HEK293 (cell line): ENCODE measurements at regions not wholly inside any gene's neighbourhood (a gene's known extent, or its start where the extent isn't known, plus 50 kb on each side); places are given as distances from the start of the nearest gene placed in this dataset.

Source experiments
- BCL11A ChIP-seq: fragments of 450-650 bp; formaldehyde crosslinking; IDR thresholded peaks from 2 replicates; pipeline ENCODE4 v1.5.1; 2016; ENCODE audit warnings: low read depth, missing biosample characterization, missing genetic modification characterization
- BCL11B ChIP-seq: fragments of 450-650 bp; formaldehyde crosslinking; IDR thresholded peaks from 2 replicates; pipeline ENCODE4 v1.5.1; 2016; ENCODE audit warnings: low read depth, missing biosample characterization, missing genetic modification characterization
- KLF7 ChIP-seq: fragments of 450-650 bp; formaldehyde crosslinking; IDR thresholded peaks from 2 replicates; pipeline ENCODE4 v1.5.1; 2016; ENCODE audit warnings: missing biosample characterization, missing genetic modification characterization, borderline replicate concordance
- ZNF132 ChIP-seq: fragments of 450-650 bp; formaldehyde crosslinking; IDR thresholded peaks from 2 replicates; pipeline ENCODE4 v1.5.1; 2017; ENCODE audit warnings: missing biosample characterization, missing genetic modification characterization, borderline replicate concordance
- ZNF146 ChIP-seq: fragments of 450-650 bp; formaldehyde crosslinking; IDR thresholded peaks from 2 replicates; pipeline ENCODE4 v1.5.1; 2016; ENCODE audit warnings: missing biosample characterization, missing genetic modification characterization
- ZNF155 ChIP-seq: fragments of 450-650 bp; formaldehyde crosslinking; IDR thresholded peaks from 2 replicates; pipeline ENCODE4 v1.5.1; 2016; ENCODE audit warnings: missing biosample characterization, missing genetic modification characterization
- ZNF174 ChIP-seq: fragments of 450-650 bp; formaldehyde crosslinking; IDR thresholded peaks from 2 replicates; pipeline ENCODE4 v1.5.0; 2017; ENCODE audit warnings: missing biosample characterization, mild to moderate bottlenecking, missing genetic modification characterization
- ZNF221 ChIP-seq: fragments of 450-650 bp; formaldehyde crosslinking; IDR thresholded peaks from 2 replicates; pipeline ENCODE4 v1.5.1; 2017; ENCODE audit warnings: missing biosample characterization, missing genetic modification characterization, borderline replicate concordance
- ZNF302 ChIP-seq: fragments of 450-650 bp; formaldehyde crosslinking; IDR thresholded peaks from 2 replicates; pipeline ENCODE4 v1.5.1; 2016; ENCODE audit warnings: missing biosample characterization, missing genetic modification characterization, low read depth
- ZNF366 ChIP-seq: fragments of 450-650 bp; formaldehyde crosslinking; conservative IDR thresholded peaks from 2 replicates; pipeline ENCODE4 v1.5.1; 2016; ENCODE audit warnings: missing biosample characterization, missing genetic modification characterization
- ZNF404 ChIP-seq: fragments of 450-650 bp; formaldehyde crosslinking; IDR thresholded peaks from 2 replicates; pipeline ENCODE4 v1.5.1; 2017; ENCODE audit warnings: missing biosample characterization, missing genetic modification characterization
- ZNF571 ChIP-seq: fragments of 450-650 bp; formaldehyde crosslinking; IDR thresholded peaks from 2 replicates; pipeline ENCODE4 v1.5.0; 2017; ENCODE audit warnings: missing biosample characterization, missing genetic modification characterization
- ZNF654 ChIP-seq: fragments of 450-650 bp; formaldehyde crosslinking; IDR thresholded peaks from 2 replicates; pipeline ENCODE4 v1.5.1; 2016; ENCODE audit warnings: low read depth, missing biosample characterization, missing genetic modification characterization
- TF ChIP-seq, protein P1 (sequence below): fragments of 450-650 bp; formaldehyde crosslinking; IDR thresholded peaks from 2 replicates; pipeline ENCODE4 v1.5.1; 2016; ENCODE audit warnings: missing biosample characterization, missing genetic modification characterization
- TF ChIP-seq, protein P2 (sequence below): fragments of 450-650 bp; formaldehyde crosslinking; IDR thresholded peaks from 2 replicates; pipeline ENCODE4 v1.5.1; 2016; ENCODE audit warnings: missing biosample characterization, missing genetic modification characterization
- TF ChIP-seq, protein P3 (sequence below): fragments of 450-650 bp; formaldehyde crosslinking; IDR thresholded peaks from 2 replicates; pipeline ENCODE4 v1.5.1; 2016; ENCODE audit warnings: missing biosample characterization, missing genetic modification characterization, low read depth
- TF ChIP-seq, protein P4 (sequence below): fragments of 450-650 bp; formaldehyde crosslinking; IDR thresholded peaks from 2 replicates; pipeline ENCODE4 v1.5.1; 2017; ENCODE audit warnings: missing biosample characterization, missing genetic modification characterization
- TF ChIP-seq, protein P5 (sequence below): fragments of 450-650 bp; formaldehyde crosslinking; IDR thresholded peaks from 2 replicates; pipeline ENCODE4 v1.5.1; 2016; ENCODE audit warnings: missing biosample characterization, missing genetic modification characterization

DNA sequence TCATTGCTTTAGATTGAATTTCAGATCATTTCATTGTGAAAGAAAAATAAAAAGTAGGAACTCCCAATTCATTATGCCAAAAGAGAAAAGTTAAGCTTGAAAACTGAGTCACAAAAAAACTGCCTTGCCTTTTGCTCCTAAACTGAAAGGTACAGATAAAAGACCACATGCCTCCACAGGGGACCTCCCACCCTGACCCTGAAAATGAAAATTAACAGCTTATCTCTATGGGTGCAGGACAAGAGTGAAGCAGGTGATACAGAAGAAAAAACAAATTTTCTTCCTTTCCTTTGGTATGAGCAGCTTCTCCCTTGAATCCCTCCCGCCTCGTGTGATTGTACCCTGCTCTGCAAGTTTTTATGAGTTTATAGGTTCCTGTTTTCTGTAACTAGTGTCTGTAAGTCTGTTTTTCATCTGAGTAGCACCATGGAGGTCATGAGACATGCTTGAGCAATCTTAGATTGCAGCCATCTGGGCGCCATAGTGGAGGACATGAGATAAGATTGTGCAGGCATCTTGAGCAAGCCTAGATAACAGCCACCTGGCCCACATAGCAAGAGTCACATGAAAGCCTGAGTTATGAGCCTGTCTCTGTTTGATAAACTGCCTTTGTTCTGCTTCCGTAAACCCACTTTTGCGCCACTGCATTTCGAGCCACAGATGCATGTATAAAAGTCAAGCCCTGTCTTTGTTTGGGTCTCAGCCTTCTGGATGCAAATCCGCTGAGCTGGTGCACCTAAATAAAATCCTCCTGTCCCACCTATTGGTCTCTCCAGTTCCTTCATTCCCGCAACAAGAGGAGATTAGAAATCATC lies 56.2 kb upstream of the DYNC1I2 start (continued):
- TF ChIP-seq ZNF302 (tag by site-specific recombination) = no peak
- no peak for TF ChIP-seq ZNF366 (tag by site-specific recombination)
- TF ChIP-seq BCL11B (tag by site-specific recombination) = no peak
- no peak for TF ChIP-seq ZNF221
- TF ChIP-seq, protein P1, sequence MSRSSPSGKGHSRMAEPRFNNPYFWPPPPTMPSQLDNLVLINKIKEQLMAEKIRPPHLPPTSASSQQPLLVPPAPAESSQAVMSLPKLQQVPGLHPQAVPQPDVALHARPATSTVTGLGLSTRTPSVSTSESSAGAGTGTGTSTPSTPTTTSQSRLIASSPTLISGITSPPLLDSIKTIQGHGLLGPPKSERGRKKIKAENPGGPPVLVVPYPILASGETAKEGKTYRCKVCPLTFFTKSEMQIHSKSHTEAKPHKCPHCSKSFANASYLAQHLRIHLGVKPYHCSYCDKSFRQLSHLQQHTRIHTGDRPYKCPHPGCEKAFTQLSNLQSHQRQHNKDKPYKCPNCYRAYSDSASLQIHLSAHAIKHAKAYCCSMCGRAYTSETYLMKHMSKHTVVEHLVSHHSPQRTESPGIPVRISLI = no peak
- no peak for TF ChIP-seq ZNF654
- no peak for TF ChIP-seq BCL11A (tag by site-specific recombination)
- TF ChIP-seq, protein P2, sequence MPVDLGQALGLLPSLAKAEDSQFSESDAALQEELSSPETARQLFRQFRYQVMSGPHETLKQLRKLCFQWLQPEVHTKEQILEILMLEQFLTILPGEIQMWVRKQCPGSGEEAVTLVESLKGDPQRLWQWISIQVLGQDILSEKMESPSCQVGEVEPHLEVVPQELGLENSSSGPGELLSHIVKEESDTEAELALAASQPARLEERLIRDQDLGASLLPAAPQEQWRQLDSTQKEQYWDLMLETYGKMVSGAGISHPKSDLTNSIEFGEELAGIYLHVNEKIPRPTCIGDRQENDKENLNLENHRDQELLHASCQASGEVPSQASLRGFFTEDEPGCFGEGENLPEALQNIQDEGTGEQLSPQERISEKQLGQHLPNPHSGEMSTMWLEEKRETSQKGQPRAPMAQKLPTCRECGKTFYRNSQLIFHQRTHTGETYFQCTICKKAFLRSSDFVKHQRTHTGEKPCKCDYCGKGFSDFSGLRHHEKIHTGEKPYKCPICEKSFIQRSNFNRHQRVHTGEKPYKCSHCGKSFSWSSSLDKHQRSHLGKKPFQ (tag by site-specific recombination) = no peak
- TF ChIP-seq, protein P3, sequence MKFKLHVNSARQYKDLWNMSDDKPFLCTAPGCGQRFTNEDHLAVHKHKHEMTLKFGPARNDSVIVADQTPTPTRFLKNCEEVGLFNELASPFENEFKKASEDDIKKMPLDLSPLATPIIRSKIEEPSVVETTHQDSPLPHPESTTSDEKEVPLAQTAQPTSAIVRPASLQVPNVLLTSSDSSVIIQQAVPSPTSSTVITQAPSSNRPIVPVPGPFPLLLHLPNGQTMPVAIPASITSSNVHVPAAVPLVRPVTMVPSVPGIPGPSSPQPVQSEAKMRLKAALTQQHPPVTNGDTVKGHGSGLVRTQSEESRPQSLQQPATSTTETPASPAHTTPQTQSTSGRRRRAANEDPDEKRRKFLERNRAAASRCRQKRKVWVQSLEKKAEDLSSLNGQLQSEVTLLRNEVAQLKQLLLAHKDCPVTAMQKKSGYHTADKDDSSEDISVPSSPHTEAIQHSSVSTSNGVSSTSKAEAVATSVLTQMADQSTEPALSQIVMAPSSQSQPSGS (tag by site-specific recombination) = no peak
- no peak for TF ChIP-seq KLF7 (tag by site-specific recombination)
- TF ChIP-seq ZNF174 (tag by site-specific recombination) = no peak
- TF ChIP-seq, protein P4, sequence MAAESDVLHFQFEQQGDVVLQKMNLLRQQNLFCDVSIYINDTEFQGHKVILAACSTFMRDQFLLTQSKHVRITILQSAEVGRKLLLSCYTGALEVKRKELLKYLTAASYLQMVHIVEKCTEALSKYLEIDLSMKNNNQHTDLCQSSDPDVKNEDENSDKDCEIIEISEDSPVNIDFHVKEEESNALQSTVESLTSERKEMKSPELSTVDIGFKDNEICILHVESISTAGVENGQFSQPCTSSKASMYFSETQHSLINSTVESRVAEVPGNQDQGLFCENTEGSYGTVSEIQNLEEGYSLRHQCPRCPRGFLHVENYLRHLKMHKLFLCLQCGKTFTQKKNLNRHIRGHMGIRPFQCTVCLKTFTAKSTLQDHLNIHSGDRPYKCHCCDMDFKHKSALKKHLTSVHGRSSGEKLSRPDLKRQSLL (tag by site-specific recombination) = no peak
- TF ChIP-seq, protein P5, sequence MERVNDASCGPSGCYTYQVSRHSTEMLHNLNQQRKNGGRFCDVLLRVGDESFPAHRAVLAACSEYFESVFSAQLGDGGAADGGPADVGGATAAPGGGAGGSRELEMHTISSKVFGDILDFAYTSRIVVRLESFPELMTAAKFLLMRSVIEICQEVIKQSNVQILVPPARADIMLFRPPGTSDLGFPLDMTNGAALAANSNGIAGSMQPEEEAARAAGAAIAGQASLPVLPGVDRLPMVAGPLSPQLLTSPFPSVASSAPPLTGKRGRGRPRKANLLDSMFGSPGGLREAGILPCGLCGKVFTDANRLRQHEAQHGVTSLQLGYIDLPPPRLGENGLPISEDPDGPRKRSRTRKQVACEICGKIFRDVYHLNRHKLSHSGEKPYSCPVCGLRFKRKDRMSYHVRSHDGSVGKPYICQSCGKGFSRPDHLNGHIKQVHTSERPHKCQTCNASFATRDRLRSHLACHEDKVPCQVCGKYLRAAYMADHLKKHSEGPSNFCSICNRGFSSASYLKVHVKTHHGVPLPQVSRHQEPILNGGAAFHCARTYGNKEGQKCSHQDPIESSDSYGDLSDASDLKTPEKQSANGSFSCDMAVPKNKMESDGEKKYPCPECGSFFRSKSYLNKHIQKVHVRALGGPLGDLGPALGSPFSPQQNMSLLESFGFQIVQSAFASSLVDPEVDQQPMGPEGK = no peak
- TF ChIP-seq ZNF404 (tag by site-specific recombination) = no peak
- TF ChIP-seq ZNF571 (tag by site-specific recombination) = no peak
- no peak for TF ChIP-seq ZNF146
- no peak for TF ChIP-seq ZNF155 (tag by site-specific recombination)
- TF ChIP-seq ZNF132 = no peak
